ENCODE measurements at regions not wholly inside any gene's neighbourhood (a gene's known extent, or its start where the extent isn't known, plus 50 kb on each side); places are given as distances from the start of the nearest gene placed in this dataset.

DNA sequence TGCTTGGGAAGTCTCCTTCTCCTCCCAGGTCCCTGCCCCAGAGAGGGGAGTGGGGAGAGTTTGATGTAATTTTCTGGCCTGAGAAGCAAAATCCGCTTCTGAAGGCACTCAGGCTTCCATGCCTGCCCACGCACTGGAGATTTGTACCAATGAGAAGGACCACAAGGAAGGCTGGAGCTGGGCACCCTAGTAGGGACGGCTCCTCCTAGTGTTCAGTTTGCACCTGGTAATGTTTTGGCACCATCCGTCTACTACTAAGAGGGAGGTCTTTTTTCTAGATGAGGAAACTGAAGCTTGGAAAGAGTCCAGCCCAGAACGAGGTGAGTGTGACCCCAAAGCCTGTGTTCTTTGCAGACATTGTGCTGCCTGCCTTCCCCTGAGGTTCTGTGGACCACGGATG lies 83.6 kb upstream of the NLRP1 start:
- no peak overlapping the region for H3K4me3 ChIP-seq
- H3K36me3 ChIP-seq, result no peaks in the 10 kb centered on the region
- H3K27ac ChIP-seq, result no peak overlapping the region
- H3K4me1 ChIP-seq, result no peaks in the 10 kb centered on the region
- intact Hi-C loops (cut with DNase I; ENCODE audit: low total_unique reads), result no loop called here
- 43 to 53% (median 45%) methylated on average over 5 to 6 of the region's 6 CpGs for WGBS, 5 donors
- TF ChIP-seq POLR2A (IDR thresholded peaks at IDR 0.05), result no peak
- TF ChIP-seq, protein P1, sequence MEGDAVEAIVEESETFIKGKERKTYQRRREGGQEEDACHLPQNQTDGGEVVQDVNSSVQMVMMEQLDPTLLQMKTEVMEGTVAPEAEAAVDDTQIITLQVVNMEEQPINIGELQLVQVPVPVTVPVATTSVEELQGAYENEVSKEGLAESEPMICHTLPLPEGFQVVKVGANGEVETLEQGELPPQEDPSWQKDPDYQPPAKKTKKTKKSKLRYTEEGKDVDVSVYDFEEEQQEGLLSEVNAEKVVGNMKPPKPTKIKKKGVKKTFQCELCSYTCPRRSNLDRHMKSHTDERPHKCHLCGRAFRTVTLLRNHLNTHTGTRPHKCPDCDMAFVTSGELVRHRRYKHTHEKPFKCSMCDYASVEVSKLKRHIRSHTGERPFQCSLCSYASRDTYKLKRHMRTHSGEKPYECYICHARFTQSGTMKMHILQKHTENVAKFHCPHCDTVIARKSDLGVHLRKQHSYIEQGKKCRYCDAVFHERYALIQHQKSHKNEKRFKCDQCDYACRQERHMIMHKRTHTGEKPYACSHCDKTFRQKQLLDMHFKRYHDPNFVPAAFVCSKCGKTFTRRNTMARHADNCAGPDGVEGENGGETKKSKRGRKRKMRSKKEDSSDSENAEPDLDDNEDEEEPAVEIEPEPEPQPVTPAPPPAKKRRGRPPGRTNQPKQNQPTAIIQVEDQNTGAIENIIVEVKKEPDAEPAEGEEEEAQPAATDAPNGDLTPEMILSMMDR (IDR thresholded peaks at IDR 0.05 in 8 of 11, conservative IDR thresholded peaks at IDR 0.05 in 3 of 11), result no peak
- TF ChIP-seq POLR2AphosphoS5 (IDR thresholded peaks at IDR 0.05), result no peak
- H3K9me3 ChIP-seq, result no peaks in the 10 kb centered on the region
- peaks cover 0 to 71% (median 6%) of the 10 kb centered on the region in 7 donors for H3K27me3 ChIP-seq (replicated peaks in 1 of 7)
- DNase-seq, result no peak

GRCh38 chr17:5668557-5669138 lies 84.3 kb upstream of the NLRP1 start:
- intact Hi-C loops (cut with DNase I; ENCODE audit: low total_unique reads), result no loop called here
- WGBS, 5 donors, result 47 to 62% (median 52%) methylated on average over 2 of the region's 2 CpGs
- no peak overlapping the region for H3K27ac ChIP-seq
- no peak for DNase-seq
- peaks cover 0 to 63% (median 6%) of the 10 kb centered on the region in 7 donors for H3K27me3 ChIP-seq (replicated peaks in 1 of 7)
- no peaks in the 10 kb centered on the region for H3K4me1 ChIP-seq
- TF ChIP-seq, protein P1 (IDR thresholded peaks at IDR 0.05 in 8 of 11, conservative IDR thresholded peaks at IDR 0.05 in 3 of 11), result no peak
- no peaks in the 10 kb centered on the region for H3K36me3 ChIP-seq
- no peaks in the 10 kb centered on the region for H3K9me3 ChIP-seq
- no peak overlapping the region for H3K4me3 ChIP-seq

- no peak overlapping the region for H3K27ac ChIP-seq
- peaks cover 0 to 68% (median 6%) of the 10 kb centered on the region in 7 donors for H3K27me3 ChIP-seq (replicated peaks in 1 of 7)
- TF ChIP-seq, protein P1 (IDR thresholded peaks at IDR 0.05 in 8 of 11, conservative IDR thresholded peaks at IDR 0.05 in 3 of 11), result no peak
- TF ChIP-seq POLR2A (IDR thresholded peaks at IDR 0.05) (no peak), POLR2AphosphoS5 (IDR thresholded peaks at IDR 0.05) (no peak)
- H3K36me3 ChIP-seq, result no peaks in the 10 kb centered on the region
- H3K4me1 ChIP-seq, result no peaks in the 10 kb centered on the region
- H3K9me3 ChIP-seq, result no peaks in the 10 kb centered on the region
- intact Hi-C loops (cut with DNase I; ENCODE audit: low total_unique reads), result no loop called here
- no peak overlapping the region for H3K4me3 ChIP-seq
- 67 to 88% (median 78%) methylated on average over 4 to 5 of the region's 5 CpGs for WGBS, 5 donors
- DNase-seq, result no peak
Measured at GRCh38 chr17:5669191-5669590, 84.9 kb upstream of the NLRP1 start.

- Histone ChIP-seq H3K4me3 (no peak overlapping the region), H3K9me3 (no peaks in the 10 kb centered on the region), H3K36me3 (no peaks in the 10 kb centered on the region), H3K27me3 (replicated peaks in 1 of 7) (peaks cover 0 to 42% (median 6%) of the 10 kb centered on the region in 7 donors), H3K27ac (no peak overlapping the region), H3K4me1 (peaks cover 0 to 5% (median 0%) of the 10 kb centered on the region in 6 donors)
- DNase-seq, result no peak
- 80 to 90% (median 85%) methylated on average over 2 to 3 of the region's 3 CpGs for WGBS, 5 donors
- TF ChIP-seq, protein P1 (IDR thresholded peaks at IDR 0.05 in 8 of 11, conservative IDR thresholded peaks at IDR 0.05 in 3 of 11), result no peak
- TF ChIP-seq POLR2AphosphoS5 (IDR thresholded peaks at IDR 0.05) (no peak), POLR2A (IDR thresholded peaks at IDR 0.05) (no peak)
- intact Hi-C loops (cut with DNase I; ENCODE audit: low total_unique reads), result no loop called here
Measured at GRCh38 chr17:5672141-5672540, 87.8 kb upstream of the NLRP1 start.

Measured in spleen (tissue), 11 donors.